GM21423 (cell line): ENCODE measurements at regions not wholly inside any gene's neighbourhood (a gene's known extent, or its start where the extent isn't known, plus 50 kb on each side); places are given as distances from the start of the nearest gene placed in this dataset.
"Not testable (repeated sequence)": the region's sequence is repeated elsewhere in the genome, so short reads cannot be mapped to it uniquely, and the experiment has no call there.

ENCODE experiments used
- ATAC-seq: cut with Tn5 transposase; IDR thresholded peaks from one replicate; pipeline ENCODE4 v1.9.1; 2021; ENCODE audit warnings: mild to moderate bottlenecking, moderate library complexity; ENCODE audit not compliant: unreplicated experiment

DNA sequence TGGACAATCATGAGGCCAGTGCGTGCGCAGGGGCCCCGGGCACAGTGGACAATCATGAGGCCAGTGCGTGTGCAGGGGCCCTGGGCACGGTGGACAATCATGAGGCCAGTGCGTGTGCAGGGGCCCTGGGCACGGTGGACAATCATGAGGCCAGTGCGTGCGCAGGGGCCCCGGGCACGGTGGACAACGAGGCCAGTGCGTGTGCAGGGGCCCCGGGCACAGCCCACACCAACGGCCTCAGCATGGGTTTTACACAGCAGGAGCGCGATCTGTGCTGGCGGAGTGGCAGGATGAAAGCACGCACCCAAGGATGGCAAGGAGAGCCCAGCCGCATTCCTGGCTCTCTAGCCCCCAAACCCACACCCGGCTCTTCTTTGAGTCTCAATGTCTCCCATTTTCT is 78.8 kb downstream of the RFLNA start:
- ATAC-seq = not testable (repeated sequence)

- no peak for ATAC-seq
These were observed 77.9 kb downstream of the RFLNA start for GRCh38 chr12:124372831-124373230.

DNA sequence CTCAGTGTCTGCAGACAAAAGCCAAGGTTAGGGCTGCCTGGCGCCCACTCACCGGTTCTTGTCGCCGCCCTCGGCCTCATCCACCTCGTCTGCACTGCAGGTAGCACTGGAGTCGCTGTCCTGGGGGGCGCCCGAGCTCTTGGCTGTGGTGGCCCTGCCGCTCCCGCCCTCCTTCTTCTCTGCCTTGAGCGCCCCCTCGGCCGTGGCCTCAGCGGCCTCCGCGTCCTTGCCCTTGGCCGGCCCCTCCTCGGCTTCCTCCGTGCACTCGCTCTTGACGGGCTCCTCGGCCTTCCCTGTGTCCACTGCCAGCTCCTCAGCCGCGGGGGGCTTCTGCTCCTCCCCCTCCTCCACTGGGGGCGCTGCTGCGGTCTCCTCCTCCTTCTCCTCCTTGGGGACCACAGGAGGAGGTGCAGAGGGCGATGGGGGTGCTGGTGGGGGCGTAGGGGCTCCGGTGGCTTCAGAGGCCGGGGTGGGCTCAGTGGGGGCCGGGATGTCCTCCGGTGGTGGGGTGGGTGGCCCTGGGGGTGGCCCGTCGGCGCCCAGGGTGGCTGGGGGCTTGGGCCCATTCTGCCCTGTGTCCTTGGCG is 77.2 kb downstream of the RFLNA start:
- ATAC-seq = no peak

DNA sequence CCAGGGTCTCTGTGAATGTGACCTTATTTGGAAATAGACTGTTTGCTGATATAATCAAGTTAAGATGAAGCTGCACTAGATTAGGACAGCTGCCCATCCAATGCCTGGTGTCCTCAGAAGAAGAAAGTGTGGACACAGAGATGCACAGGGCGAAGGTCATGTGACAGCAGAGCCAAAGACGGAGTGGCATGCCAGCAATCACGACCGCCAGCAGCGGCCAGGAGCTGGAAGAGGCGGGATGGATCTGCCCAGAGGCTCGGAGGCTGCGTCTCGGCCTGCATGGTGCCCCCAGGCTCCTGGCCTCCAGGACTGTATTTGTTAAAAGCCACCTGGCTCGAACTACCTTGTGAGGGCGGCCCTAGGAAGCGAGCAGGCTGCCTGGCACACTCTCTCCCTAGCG is 76.5 kb downstream of the RFLNA start:
- no peak for ATAC-seq

DNA sequence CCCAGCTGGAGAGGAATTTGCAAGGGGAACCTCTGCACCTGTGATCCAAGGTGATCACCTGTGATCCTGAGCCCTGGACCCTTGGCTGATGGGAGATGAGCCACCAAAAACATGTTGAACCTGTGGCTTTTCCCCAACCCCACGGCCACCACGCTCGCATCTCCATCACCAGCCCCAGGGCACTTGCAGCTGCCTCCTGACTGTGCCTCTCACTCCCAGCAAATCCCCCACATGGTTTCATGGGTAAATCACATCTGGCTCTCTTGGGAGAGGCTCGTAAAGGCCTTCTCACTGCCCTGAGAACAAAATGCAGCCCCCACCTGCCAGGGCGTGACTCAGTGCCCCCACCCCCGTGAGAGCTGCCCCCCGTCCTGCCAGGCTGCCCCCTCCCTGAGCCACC is 76.0 kb downstream of the RFLNA start:
- no peak for ATAC-seq

DNA sequence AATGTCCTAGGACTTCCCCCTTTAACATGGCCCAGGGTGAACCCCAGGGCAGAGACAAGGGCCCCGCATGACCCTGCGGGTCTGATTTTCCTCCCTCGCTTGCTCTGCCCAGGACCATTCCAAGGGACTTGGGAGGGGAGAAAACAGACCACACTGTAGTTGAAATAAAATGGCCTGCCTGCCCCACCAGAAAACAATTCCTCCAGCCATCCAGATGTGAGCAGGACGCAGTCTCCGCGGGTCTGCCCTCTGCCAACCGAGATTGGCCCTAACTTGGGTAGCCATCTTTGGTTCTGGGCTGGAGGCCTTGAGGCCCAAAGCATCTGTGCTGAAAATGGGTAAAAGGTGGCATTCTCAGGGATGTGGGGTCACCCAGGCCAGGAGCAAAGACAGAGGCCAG is 75.5 kb downstream of the RFLNA start:
- ATAC-seq = no peak

DNA sequence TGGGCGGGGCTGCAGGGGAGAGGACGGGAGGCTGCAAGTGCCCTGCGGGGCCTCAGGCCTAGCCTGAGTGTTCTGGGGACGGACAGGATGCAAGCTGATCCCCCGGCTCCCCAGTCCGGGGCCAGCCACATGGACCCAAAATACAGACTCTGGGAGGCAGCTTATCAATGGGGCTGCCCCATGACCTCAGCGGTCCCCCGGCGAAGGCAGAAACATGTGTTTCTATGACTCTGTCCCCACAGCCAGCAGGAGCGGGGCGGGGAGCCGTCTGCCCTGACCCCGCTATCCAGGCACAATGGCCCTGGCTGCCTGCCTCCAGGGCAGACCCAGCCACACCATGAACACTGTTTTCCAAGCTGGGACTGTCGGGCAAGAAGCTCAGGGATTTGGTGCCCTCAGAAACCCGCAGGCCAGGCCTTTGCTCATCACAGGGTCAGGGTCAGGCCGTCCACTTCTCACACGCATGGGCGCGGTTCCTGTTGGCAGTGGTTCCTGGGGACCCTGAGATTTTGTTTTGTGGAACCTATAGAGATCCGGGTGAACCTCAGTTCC is 75.0 kb downstream of the RFLNA start:
- ATAC-seq = no peak

- no peak for ATAC-seq
These were observed 74.3 kb downstream of the RFLNA start for GRCh38 chr12:124369055-124369826.

- ATAC-seq = no peak
These were observed 73.6 kb downstream of the RFLNA start for GRCh38 chr12:124368421-124369032.

DNA sequence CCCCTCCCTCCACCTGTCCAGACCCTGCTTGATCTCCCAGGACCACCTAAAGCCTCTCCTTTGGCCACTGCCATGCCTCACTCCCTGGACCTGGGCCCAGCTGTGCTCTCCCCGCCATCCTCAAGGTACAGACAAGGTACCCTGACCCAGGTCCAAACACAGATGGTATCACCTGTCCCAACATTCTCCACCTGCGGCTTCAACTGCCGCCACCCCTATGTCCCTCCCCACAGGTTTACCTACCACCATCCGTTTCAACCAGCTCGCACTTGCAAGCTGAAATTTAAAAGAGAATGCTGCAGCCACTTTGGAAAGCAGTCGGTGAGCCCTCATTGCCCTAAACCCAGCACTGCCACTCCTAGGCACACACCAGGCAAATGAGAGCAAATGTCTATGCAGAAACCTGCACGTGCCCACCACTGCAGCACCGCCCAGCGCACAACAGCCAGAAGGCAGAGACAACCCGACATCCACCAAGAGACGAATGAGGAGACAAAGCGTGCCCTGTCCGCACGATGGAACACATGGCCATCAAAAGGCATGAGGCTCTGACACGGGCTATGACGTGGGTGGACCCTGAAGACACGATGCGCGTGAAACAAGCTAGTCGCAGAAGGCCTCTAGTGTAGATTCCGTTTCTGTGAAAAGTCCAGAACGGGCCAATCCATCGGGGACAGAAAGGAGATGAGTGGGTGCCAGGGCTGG is 71.0 kb downstream of the RFLNA start:
- ATAC-seq = no peak
